NB4 (cell line): ENCODE measurements at regions not wholly inside any gene's neighbourhood (a gene's known extent, or its start where the extent isn't known, plus 50 kb on each side); places are given as distances from the start of the nearest gene placed in this dataset.

Source experiments
- DNase-seq: peaks from one replicate; pipeline ENCODE4 v3.0.0; 2010; ENCODE audit warnings: low read depth
- H3K4me3 ChIP-seq: one replicate; pipeline ENCODE4 v1.5.1; 2011; ENCODE audit warnings: mild to moderate bottlenecking, low read depth, low read length, moderate library complexity
- MAX ChIP-seq: IDR thresholded peaks from 2 replicates; pipeline ENCODE4 v1.6.1; 2011; ENCODE audit warnings: low read depth, low read length
- MYC ChIP-seq: IDR thresholded peaks from 2 replicates; pipeline ENCODE4 v1.6.1; 2011; ENCODE audit warnings: low read depth, low read length
- POLR2A ChIP-seq: IDR thresholded peaks from 2 replicates; pipeline ENCODE4 v1.6.1; 2011; ENCODE audit warnings: mild to moderate bottlenecking; ENCODE audit not compliant: insufficient read length; ENCODE audit errors: extremely low read depth
- TF ChIP-seq, protein P1 (sequence below): IDR thresholded peaks from one replicate; pipeline ENCODE4 v1.5.1; 2012; ENCODE audit warnings: low read depth, low read length

DNA sequence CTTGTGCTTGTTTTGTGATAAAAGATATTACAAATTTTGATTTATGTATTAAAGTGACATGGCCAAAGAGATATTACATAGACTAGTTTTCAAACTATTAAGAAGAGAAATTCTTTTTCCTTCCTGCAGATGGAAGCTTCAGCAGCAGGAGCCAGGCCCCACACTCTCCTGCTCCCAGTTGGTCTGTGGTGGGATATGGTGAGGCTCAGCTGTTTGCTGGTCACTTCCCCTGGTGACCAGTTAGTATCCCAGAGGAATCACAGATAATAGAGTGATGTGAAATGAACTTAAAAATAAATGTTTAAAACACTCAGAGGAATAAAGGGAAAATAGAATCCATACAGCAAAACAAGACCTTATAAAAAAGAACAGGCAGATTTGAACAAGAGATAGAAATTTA is 154.7 kb downstream of the KTN1 start:
- no peak for DNase-seq
- TF ChIP-seq MYC (no peak), MAX (no peak), POLR2A (no peak)
- TF ChIP-seq, protein P1, sequence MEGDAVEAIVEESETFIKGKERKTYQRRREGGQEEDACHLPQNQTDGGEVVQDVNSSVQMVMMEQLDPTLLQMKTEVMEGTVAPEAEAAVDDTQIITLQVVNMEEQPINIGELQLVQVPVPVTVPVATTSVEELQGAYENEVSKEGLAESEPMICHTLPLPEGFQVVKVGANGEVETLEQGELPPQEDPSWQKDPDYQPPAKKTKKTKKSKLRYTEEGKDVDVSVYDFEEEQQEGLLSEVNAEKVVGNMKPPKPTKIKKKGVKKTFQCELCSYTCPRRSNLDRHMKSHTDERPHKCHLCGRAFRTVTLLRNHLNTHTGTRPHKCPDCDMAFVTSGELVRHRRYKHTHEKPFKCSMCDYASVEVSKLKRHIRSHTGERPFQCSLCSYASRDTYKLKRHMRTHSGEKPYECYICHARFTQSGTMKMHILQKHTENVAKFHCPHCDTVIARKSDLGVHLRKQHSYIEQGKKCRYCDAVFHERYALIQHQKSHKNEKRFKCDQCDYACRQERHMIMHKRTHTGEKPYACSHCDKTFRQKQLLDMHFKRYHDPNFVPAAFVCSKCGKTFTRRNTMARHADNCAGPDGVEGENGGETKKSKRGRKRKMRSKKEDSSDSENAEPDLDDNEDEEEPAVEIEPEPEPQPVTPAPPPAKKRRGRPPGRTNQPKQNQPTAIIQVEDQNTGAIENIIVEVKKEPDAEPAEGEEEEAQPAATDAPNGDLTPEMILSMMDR: no peak
- no peak overlapping the region for H3K4me3 ChIP-seq

GRCh38 chr14:55739967-55740648 is 160.1 kb downstream of the KTN1 start:
- no peak for TF ChIP-seq MYC
- TF ChIP-seq, protein P1: no peak
- no peak for TF ChIP-seq POLR2A
- no peak for TF ChIP-seq MAX
- no peak overlapping the region for H3K4me3 ChIP-seq
- DNase-seq: no peak

DNA sequence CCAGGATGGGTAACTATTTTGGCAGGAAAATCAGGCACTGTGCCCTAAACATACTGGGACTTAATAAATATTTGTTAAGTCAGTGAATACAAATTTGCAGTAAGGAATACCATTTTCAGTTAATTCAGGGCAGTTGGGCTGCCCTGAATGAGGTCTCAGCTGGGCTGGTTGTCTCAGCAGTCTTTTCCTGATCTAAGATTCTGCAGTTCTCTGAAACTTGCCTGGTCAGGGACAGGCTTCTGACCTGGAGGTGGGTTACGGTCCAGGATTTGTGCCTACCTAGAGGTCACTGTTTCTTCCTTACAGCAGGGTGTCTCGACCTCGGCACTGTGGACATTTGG is 160.6 kb downstream of the KTN1 start:
- DNase-seq: no peak
- TF ChIP-seq POLR2A (no peak), MAX (no peak), MYC (no peak)
- TF ChIP-seq, protein P1: no peak
- H3K4me3 ChIP-seq: no peak overlapping the region

GRCh38 chr14:55741240-55741639 is 161.2 kb downstream of the KTN1 start:
- TF ChIP-seq, protein P1: no peak
- no peak for TF ChIP-seq MAX
- TF ChIP-seq MYC: no peak
- no peak for TF ChIP-seq POLR2A
- DNase-seq: no peak
- H3K4me3 ChIP-seq: no peak overlapping the region

DNA sequence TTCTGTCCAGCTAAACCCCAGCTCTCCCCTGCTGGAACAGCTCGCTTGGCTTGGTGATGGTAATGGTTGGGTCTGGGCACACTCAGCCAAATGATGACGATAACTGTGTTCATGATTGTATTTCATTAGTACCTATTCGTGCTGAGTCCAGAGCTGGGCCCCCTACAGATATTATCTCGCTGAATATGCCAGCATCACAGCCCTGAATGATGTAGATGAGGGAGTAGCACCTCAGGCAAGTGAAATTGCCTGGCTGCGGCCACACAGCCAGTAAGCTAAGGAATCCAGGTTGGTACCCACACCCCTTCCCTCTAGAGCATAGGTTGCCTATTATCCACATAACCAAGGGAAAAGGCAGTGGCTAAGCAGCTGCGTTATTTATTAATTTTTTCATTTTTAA is 163.5 kb downstream of the KTN1 start:
- TF ChIP-seq MAX (no peak), POLR2A (no peak), MYC (no peak)
- TF ChIP-seq, protein P1: no peak
- DNase-seq: no peak
- H3K4me3 ChIP-seq: no peak overlapping the region
